GM18868 (cell line): ENCODE measurements at regions not wholly inside any gene's neighbourhood (a gene's known extent, or its start where the extent isn't known, plus 50 kb on each side); places are given as distances from the start of the nearest gene placed in this dataset.
A peak's percentile ranks its signal among the peaks of the same experiment; 100 is the strongest.

Experiments used
- ATAC-seq: cut with Tn5 transposase; IDR thresholded peaks from one replicate; pipeline ENCODE4 v1.9.1; 2021; ENCODE audit warnings: mild to moderate bottlenecking, moderate library complexity; ENCODE audit not compliant: unreplicated experiment

DNA sequence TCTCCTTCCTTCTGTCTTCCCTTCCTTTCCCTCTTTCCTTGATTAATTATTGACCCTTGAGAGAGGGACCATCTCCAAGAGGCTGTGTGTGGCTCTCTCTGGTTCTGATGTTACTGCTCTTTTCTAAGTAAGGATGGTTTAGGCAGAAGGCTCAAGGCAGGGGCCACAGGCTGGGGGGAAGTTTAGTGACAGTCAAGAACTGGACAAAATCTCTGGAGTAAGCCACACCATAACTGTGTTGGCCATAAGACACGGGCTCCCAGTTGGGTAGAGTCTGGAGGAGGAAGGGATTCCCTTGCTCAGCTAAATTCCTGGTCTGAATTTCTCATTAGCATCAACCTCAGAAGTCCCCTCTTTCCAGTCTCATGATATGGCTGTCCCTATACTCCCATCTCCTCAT lies 74.7 kb downstream of the BUD13 start:
- no peak for ATAC-seq

- no peak for ATAC-seq
Measured at GRCh38 chr11:116697639-116698038, 75.1 kb downstream of the BUD13 start.

- ATAC-seq = no peak
Measured at GRCh38 chr11:116697011-116697410, 75.8 kb downstream of the BUD13 start.

- no peak for ATAC-seq
Measured at GRCh38 chr11:116696381-116696941, 76.3 kb downstream of the BUD13 start.

DNA sequence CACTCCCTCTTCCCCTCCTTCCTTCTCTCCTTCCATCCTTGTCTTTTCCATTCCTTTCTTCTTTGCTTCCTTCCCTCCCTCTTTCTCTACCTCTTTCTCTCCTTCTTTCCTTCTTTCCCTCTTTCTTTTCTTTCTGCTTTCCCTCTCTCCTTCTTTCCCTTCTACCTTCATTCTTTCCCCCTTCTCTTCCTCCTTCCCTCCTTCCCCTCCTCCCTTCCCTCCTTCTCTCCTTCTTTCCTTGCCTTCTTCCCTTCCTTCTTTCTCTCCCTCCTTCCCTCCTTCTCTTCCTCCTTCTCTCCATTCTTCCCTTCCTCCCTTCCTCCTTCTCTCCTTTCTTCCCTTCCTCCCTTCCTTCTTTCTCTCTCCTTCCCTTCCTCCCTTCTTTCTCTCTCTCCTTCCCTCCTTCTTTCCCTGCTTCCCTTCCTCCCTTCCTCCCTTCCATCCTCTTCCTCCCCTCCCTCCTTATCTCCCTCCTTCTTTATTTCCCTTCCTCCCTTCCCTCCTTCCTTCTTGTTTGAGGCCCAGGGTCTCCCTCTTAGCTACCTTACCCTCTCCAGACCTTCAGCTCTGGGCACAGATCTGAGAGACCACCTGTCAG lies 77.0 kb downstream of the BUD13 start:
- ATAC-seq = no peak

- no peak for ATAC-seq
Measured at GRCh38 chr11:116694815-116695590, 77.8 kb downstream of the BUD13 start.

GRCh38 chr11:116694349-116694725 lies 78.5 kb downstream of the BUD13 start:
- ATAC-seq = no peak

DNA sequence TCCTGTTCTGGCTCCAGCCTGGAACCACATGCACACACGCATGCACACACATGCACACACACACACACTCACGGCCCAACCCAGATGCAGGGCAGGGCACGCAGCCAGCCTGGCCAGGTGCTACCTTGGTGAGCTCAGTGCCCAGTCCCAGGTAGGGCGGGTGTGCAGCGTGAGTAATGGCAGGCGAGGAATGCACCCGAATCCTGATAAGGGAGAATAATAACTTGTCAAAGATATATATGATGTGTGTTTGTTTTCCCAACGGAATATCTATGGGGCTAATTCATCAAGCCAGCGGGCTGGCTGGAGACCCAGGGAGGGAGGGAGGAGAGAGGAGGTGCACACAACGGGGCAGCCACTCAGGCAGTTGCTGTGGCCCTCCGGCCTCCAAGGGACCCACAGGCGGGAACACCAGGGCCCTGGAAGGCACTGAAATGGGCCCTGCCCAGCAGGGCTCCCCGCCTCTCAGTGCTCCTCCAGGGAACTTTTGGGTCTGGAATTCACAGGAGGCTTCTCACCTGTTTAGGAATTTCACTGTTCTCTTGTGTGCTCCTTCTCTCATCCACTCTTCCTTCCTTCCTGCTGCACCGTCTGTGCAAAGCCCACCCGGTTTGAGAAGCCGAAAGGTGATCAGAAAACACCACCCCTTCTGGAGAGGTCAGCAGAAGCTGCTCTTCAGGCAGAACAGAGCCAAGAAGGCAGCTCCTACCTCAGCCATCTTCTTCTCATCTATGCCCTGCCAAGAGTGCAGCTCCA lies 79.0 kb downstream of the BUD13 start:
- no peak for ATAC-seq

GRCh38 chr11:116693102-116693570 lies 79.7 kb downstream of the BUD13 start:
- no peak for ATAC-seq

- no peak for ATAC-seq
Measured at GRCh38 chr11:116692318-116693101, 80.3 kb downstream of the BUD13 start.

DNA sequence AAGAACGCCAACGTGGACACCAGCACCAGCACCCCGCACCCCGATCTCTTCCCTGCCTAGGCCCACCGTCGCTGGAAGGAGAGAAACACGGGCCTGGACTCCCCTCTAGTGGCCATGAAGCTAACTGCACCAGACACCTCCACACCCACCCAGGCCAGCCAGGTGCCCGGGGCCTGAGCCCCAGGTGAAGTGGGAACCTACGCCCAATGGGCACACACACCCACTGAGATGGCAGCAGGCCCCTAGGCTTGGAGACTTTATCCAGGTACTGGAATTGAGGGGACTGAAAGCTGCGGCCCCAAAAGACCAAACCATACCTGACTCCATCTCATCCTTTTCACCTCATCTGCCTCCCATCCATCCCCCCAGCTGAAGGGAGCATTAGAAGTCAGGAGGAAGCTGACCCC lies 81.0 kb downstream of the BUD13 start:
- ATAC-seq = peak; percentile 74

DNA sequence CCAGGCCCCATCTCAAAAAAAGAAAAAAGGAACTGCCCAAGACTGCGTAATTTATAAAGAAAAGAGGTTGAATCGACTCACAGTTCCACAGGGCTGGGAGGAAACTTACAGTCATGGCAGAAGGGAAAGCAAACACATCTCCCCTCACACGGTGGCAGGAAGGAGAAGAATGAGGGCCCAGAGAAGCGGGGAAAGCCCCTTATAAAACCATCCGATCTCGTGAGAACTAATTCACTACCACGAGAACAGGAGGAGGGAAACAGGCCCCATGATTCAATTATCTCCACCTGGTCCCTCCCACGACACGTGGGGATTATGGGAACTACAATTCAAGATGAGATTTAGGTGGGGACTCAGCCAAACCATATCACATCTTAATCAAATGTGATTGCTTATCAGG lies 82.2 kb downstream of the BUD13 start:
- no peak for ATAC-seq

DNA sequence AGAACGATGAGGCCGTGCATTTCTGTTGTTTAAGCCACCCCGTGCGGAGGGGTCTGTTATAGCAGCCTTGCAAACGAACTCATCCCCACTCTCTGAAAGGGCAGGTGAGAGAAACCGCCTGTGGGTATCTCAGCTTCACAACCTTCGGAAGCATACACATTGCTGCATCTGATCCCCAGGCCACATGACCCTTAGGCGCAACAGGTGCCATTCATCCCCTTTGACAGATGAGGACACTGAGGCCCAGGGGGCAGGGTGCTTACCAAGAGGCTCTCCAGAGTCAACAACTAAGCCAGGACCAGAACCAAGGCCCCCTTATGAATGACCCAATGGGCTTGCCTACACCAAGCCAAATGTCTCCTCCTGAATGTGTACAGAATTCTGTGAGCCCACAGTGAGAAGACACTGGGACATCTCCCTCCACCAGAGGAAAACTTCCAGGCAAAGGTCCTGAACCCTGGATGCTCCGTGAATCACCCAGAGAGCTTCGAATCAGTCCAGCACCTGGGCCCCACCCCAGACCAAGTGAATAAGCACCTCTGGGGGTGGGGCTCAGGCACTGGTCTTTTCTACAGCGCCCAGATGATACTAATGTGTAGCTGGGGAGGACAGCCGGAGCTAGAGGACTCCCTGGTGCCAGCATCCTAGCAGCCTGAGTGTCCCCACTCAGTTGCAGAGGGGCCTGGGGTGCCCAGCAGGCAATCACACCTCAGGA lies 83.2 kb downstream of the BUD13 start:
- no peak for ATAC-seq

DNA sequence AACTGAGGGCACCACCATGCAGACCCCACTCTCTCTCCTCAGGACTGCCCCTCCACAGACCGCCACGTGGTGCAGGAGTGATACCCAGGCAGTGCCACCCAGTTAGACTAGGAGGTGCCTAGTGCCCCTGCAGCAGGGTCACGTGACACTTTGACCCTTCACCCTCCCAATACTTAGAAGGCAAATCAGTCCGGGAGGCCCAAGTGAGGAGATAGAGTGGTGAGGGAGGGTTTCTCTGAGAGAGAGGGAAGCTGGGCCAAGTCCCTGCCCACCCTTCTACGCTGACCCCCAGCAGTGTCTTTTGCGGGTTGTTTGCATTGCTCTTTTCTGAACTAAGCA lies 84.6 kb downstream of the BUD13 start:
- no peak for ATAC-seq

DNA sequence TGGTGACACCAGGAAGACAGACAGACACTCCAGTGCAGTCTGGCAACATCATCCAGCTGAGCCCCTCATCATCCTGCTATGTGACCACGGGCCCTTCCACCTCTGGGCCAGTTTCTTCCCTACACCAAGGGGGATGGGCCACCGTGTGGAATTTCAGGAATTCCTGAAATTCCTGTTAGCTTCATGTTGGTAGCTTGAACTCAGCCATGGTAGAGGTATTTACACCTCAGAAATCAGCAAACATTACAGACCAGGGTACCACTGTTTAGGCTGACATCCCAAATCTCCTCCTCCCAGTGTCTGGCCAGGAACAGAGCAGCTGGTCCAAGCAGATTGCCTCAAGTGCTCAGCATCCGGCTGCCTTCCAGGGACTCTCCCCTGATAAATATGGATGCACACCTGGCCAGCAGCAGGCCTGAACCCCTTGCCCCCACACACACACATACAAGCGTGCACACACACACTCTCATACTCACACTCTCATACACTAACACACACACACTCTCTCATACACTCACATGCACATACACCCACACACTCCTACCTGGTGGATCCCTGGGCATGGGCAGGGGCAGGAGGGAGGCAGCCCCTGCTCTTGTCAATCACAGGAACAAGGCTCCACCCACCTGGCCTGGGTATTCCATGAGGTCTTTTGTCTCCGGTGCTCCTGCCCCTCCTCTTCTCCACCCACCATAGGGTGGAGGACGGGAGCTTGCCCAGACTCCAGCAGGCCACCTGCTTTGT lies 85.2 kb downstream of the BUD13 start:
- ATAC-seq = no peak

DNA sequence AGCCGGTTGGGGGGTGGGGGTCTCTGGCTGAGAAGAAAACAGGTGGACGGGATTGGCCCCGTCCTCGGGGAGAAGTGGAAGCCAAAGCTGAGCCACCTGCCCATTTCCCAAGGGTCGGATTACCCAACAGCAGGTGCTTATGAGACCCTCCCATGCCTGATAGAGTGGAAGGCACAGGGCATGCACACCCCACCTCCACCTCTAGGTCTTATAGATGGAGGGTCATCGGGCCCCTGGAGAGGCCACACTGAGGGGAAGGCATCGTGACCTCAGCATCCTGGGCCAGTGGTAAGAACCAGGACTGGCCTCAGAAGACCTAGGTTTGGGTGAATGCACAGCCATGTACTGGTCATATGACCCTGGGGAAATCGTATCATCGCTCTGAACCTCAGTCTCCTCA lies 85.9 kb downstream of the BUD13 start:
- no peak for ATAC-seq

- no peak for ATAC-seq
Measured at GRCh38 chr11:116683982-116684381, 88.8 kb downstream of the BUD13 start.

- no peak for ATAC-seq
Measured at GRCh38 chr11:116680349-116681125, 92.2 kb downstream of the BUD13 start.

DNA sequence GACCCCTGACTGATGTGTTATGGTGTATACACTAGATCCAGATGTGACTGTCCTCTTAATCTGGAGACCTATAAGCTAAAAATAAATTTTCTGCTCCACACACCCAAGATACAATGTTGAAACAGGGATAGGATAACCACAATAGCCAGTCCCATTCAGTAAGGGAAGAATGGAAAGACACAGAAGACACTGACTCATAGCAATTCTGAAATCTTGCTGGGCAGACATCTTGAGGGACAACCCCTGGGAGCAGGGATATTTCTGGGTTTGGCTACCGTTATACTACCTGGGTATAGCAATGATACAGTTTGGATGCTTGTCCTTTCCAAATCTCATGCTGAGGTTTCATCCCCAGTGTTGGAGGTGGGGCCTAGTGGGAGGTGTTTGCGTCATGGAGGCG lies 93.9 kb downstream of the BUD13 start:
- no peak for ATAC-seq
